Right lung (tissue), 2 donors: ENCODE measurements at regions not wholly inside any gene's neighbourhood (a gene's known extent, or its start where the extent isn't known, plus 50 kb on each side); places are given as distances from the start of the nearest gene placed in this dataset.
"Not testable (repeated sequence)": the region's sequence is repeated elsewhere in the genome, so short reads cannot be mapped to it uniquely, and the experiment has no call there.

Experiments
- DNase-seq, 2 donors: peaks; one replicate each; pipeline ENCODE4 v3.0.0-alpha.2; 2013

GRCh38 chr3:4222574-4223175, 80.5 kb upstream of the SETMAR start:
- no peak for DNase-seq

- DNase-seq, result no peak
Measured at GRCh38 chr3:4223777-4224176, 79.4 kb upstream of the SETMAR start.

- DNase-seq, result no peak
Measured at GRCh38 chr3:4224331-4224730, 78.8 kb upstream of the SETMAR start.

- DNase-seq, result no peak
Measured at GRCh38 chr3:4225005-4225471, 78.1 kb upstream of the SETMAR start.

GRCh38 chr3:4228295-4228694, 74.9 kb upstream of the SETMAR start:
- DNase-seq, result no peak

GRCh38 chr3:4231041-4231440, 72.1 kb upstream of the SETMAR start:
- DNase-seq, result no peak

- DNase-seq, result no peak
Measured at GRCh38 chr3:4232798-4233197, 70.4 kb upstream of the SETMAR start.

GRCh38 chr3:4233488-4233887, 69.7 kb upstream of the SETMAR start:
- no peak for DNase-seq

- no peak for DNase-seq
Measured at GRCh38 chr3:4234889-4235288, 68.3 kb upstream of the SETMAR start.

GRCh38 chr3:4235690-4236089, 67.5 kb upstream of the SETMAR start:
- DNase-seq, result no peak

GRCh38 chr3:4241595-4242170, 61.5 kb upstream of the SETMAR start:
- no peak for DNase-seq

GRCh38 chr3:4245671-4246070, 57.5 kb upstream of the SETMAR start:
- DNase-seq, result no peak

GRCh38 chr3:4247391-4247790, 55.8 kb upstream of the SETMAR start:
- DNase-seq, result no peak

- DNase-seq, result no peak
Measured at GRCh38 chr3:4250064-4250463, 53.1 kb upstream of the SETMAR start.

- DNase-seq, result no peak
Measured at GRCh38 chr3:4251412-4251811, 51.8 kb upstream of the SETMAR start.

GRCh38 chr3:4253072-4253832, 49.9 kb upstream of the SETMAR start:
- DNase-seq, result not testable (repeated sequence)
